Epithelial cell of prostate (primary cell): ENCODE measurements at regions not wholly inside any gene's neighbourhood (a gene's known extent, or its start where the extent isn't known, plus 50 kb on each side); places are given as distances from the start of the nearest gene placed in this dataset.
"Not testable (repeated sequence)": the region's sequence is repeated elsewhere in the genome, so short reads cannot be mapped to it uniquely, and the experiment has no call there.

Experiments used
- DNase-seq: peaks from one replicate; pipeline ENCODE4 v3.0.0-alpha.2; 2011; ENCODE audit warnings: low read depth, low spot score
- H3K27ac ChIP-seq: fragments of 450-650 bp; 2 replicates; pipeline ENCODE4 v1.5.1; 2017; ENCODE audit warnings: mild to moderate bottlenecking

DNA sequence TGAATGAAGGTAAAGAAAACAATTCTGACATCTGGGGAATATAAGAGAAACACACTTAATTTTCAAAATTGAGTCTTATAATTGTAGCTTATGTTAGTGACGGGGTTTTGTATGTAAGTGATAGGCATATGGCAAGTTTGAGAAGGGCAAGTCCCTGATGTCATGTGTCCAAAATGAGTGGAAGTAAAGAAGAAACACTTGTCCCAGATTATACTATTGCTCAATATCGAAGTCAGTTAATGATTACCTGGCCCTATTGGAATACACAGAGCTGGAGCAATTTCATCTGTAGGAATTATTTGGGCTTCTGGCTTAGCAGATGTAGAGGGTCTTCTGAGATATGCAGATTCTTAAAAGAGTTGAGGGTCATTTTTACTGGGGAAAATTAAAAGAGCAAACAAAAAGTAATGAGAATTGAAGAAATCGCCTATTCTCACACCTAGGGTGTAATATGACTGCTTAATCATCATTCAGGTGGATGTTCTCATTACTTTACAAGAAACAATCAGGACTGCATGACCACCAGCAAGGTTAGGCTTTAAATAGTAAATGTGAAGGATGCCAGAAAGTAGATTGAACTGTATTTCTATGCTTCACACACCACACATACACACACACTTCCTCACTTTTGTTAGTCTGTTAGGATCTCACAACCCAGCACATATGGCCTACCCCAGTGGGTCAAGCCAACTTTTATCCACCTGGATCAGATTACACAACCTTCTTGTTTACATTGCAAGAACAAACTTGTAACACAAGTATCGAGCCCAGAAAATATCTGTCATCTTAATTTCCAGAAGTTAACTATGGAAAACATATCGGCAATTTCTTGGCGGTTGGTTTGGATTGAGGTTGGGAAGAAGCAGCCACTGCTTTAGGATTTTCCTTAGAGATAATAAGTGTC is 183.3 kb upstream of the LRRC3B start:
- DNase-seq: peak; percentile 24
- H3K27ac ChIP-seq: peak overlapping the region; percentile 76

DNA sequence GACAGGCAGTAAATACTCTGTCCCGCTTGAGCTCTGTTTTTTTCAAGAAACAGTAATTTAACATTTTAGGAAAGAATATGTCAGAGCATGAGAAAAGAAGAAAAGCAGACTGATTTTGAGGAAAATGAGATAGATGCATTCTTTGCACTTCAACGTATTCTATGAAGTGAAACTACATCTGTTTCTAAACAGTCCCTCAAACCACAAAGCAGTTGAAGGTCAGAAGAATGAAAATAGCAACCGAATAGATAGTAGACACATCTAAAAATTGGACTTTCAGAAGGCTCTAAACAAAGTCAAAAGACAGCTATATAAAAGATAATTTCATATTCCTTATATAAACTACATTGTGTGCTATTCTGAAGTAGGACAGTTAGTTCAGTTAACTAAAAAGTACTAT is 172.6 kb upstream of the LRRC3B start:
- H3K27ac ChIP-seq: no peak overlapping the region
- no peak for DNase-seq

DNA sequence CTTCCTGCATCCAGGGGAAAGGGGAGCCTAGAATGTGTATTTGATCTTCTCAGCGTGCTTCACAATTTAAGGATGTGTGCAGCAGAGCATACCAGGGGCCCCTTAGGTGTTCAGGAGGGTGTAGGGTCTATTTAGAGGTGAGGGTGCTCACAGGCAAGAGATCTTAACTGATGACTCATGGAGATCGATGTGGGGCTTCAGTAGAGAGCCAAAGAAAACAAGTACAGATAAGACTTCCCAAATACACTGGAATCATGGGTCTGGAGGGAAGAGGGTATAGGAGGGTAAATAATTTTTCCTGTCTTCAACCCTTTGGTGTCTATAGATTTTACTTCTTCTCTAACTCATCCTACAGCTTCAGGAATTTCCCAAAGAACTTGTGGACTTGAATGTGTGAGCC is 170.2 kb upstream of the LRRC3B start:
- no peak for DNase-seq
- no peak overlapping the region for H3K27ac ChIP-seq

DNA sequence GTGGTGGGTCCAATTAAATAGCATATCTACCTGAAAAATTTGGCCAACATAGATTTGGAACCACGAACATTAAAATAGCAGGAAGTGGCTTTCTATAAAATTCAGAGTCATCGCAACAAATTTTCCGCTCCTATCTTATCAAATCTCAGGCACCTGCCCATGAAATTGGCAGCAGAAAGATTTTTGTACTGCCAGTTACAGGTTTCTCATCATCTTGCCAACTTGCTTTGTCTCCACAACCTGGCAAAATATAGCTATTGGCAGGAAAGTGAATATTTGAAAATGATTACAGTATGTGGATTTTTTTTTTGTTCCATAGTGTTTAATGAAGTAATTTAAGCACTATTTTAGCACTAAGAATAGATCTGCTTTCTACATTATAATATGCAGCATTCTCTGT is 161.6 kb upstream of the LRRC3B start:
- no peak overlapping the region for H3K27ac ChIP-seq
- DNase-seq: no peak

DNA sequence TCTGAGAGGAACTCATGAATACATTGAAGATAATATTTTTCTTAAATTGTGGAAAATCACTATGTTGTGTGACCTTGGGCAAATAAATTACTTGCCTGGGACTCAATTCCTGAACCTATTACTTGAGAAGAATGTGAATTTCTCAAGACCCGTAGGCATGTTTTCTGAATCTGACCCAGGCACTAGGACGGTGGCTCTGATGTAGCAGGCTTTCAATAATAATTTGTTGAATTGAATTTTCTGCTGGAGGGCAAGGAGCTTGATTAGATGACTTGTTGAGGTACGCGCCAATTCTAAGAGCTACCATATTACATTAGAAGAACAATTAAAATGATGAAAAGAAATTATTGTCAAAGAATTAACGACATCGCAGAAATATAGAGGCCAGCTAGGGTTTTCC is 150.2 kb upstream of the LRRC3B start:
- no peak overlapping the region for H3K27ac ChIP-seq
- DNase-seq: no peak

DNA sequence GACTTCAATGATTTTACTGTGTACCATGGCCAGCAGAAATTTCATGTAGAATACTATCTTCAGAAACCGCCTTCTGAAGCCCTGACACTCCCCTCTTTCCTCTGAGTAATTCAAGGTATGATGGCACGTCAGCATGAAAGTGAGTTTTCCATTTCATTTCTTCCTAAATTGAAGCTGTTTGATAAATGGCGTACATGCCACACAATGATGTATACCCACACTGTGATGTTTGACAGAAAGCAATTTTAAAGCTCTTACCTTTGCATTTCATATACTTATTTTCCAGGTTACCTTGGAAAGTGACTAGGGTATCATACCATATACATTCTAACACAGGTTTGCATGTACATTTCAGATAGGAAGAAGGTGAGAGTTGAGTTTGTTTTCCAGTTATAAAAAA is 147.9 kb upstream of the LRRC3B start:
- H3K27ac ChIP-seq: no peak overlapping the region
- no peak for DNase-seq

DNA sequence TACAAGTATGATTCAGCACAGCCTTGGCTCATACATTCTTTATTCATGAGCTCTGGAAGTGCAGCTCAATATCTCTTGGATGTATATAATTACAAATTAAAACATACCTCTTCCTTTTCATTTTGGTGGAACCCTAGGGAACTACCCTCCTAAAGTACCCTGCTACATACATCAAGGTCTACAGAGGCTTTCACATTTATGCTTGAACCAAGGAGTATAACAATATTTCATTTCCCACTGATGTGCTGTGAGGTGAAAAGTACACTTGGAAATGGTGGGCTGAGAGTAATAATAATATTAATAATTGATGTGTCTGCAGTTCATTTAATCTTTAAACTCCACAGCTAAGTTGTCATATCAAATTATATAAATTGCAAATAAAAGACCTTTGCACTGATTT is 142.2 kb upstream of the LRRC3B start:
- H3K27ac ChIP-seq: no peak overlapping the region
- DNase-seq: no peak

DNA sequence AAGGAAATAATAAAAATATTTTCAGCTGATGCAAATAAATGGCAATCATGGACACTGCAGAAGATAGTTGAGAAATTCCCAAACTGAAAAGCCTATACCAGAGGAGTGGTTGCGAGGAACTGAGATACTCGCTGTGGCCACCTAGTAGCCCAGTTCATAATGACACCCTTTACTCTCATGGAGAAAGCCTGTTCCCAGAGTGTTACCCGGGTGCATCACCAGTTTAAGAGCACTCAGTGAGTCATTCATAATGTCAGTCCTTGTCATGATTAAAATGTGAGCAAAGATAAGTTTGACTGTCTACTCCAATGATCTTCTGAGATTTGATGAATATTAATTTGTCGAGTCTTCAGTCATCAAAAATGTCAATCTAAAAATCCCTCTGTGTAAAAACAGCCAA is 138.4 kb upstream of the LRRC3B start:
- no peak overlapping the region for H3K27ac ChIP-seq
- no peak for DNase-seq

DNA sequence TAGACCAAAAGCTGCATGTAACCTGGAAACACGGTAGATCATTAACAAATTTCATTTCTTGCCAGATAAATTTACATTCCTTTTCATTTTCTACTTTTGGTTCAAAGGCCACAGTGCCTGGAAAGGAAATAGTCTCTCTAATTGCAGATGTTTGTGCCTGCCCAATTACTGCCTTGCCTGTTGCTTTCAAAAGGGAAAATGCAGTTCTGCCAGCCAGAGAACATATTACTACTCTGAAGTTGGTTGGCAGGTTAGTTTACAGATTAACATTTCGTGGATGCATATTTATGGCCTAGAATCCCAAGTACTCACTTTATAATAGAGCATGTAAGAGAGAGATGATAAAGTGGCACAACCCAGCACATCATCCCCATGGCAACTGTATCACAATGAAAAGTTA is 124.3 kb upstream of the LRRC3B start:
- H3K27ac ChIP-seq: no peak overlapping the region
- DNase-seq: no peak

DNA sequence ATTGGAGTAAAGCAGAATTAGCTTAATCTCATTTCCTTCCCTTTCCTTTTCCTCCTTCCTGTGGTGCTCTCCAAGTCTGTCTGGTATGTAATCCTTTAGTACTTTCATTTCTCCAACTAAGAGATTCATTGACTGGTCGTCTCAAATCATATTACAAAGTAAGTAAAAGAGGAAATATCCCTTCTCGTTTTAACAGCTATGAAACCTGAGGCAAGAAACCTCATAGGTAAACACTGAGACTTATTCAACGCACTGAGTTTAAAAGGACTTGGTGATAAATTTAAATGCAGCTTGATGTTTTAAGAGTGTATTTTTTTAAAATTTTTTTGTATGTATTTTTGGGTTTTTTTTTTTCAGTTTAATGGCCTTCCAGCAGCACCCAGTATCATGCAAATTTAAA is 117.2 kb upstream of the LRRC3B start:
- DNase-seq: no peak
- no peak overlapping the region for H3K27ac ChIP-seq

DNA sequence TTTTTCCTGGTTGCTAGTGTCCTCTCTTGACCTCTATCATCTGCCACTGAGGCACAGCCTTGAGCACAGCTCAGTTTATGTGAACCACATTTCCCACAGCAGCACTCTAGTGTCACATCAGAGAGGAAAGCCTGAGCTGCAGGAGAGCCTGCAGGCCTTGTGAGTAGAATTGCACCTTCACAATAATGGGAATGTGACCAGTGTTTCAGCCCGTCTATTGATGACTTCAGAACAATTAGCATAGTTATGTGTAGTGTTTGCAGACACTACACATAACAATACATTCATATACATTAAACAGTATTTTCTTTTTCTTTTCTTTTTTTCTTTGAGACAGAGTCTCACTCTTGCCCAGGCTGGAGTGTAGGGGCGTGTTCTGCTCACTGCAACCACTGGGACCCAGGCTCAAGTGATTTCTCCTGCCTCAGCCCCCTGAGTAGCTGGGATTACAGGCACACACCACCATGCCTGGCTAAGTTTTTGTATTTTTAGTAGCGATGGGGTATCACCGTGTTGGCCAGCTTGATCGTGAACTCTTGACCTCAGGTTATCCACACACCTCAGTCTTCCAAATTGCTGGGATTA is 108.0 kb upstream of the LRRC3B start:
- H3K27ac ChIP-seq, DNase-seq: not testable (repeated sequence)

DNA sequence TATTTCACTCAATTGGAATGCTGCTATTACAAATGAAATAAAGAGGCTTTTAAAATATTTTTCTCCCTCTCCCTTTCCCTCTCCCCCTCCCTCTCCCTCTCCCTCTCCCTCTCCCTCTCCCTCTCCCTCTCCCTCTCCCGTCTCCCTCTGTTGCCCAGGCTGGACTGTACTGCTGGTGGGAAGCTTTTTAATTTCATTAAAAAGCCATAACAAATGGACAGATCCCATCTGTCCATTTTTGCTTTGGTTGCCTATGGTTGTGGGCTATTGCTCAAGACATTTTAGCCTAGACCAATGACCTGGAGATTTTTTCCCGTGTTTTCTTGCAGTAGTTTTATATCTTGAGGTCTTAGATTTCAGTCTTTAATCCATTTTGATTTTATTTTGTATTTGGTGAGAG is 107.2 kb upstream of the LRRC3B start:
- H3K27ac ChIP-seq: no peak overlapping the region
- no peak for DNase-seq

DNA sequence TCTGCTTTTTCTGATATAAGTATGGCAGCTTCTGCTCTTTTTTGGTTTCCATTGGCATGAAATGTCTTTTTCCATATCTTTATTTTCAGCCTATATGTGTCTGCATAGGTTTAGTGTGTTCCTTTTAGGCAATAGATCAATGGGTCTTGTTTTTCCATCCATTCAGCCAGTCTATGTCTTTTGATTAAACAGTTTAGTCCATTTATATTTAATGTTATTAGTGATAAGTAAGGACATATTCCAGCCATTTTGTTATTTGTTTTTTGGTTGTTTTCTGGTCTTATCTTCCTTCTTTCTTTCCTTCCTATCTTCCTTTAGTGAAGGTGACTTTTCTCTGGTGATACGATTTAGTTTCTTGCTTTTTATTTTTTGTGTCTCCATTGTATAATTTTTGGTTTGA is 101.3 kb upstream of the LRRC3B start:
- no peak for DNase-seq
- no peak overlapping the region for H3K27ac ChIP-seq

DNA sequence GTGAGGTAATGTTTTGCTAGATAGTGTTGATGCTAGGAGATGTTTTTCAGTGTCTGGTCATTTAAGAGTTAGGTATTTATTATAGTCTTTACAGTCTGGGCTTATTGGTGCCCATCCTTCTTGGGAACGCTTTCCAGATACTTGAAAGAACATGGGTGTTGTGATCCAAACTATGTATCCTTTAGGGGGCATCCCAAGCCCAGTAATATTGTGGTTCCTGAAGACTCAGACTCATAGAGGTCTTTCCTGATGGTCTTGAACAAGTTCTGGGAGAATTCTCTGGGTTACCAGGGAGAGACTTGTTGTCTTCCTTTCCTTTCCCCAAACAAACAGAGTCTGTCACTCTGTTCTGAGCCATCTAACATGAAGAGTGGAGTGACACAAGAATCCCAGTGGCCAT is 99.7 kb upstream of the LRRC3B start:
- DNase-seq: no peak
- no peak overlapping the region for H3K27ac ChIP-seq

DNA sequence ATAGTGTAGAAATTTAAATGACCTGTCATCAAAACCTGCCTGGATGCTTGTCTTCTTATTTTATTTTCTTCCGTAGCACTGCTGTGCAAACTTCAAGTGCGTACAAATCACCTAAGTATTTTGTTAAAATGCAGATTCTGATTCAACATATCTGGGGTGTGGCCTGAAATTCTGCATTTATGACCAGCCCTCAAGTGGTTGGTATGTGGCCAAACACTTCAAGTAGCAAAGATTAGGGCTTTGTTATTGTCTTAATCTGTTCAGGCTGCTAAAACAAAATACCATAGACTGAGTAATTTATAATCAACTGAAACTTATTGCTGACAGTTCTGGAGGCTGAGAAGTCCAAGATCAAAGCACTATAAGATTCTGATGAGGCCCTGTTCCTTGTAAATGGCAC is 97.6 kb upstream of the LRRC3B start:
- H3K27ac ChIP-seq: no peak overlapping the region
- no peak for DNase-seq

DNA sequence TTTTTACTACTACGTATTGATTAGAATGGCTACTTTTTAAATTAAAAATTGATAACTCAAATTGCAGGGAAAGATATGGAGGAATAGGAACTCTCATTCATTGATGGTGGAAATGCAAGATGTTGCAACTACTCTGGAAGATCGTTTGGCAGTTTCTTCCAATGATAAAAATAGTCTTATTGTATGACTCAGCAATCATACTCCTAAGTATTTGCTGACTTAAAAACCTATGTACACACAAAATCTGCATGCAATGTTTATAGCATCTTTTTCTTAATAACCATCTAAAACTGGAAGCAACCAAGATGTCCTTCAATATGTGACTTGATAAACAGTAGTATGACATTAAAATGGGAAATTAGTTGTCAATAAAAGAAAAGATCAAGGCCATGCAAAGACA is 87.4 kb upstream of the LRRC3B start:
- no peak for DNase-seq
- H3K27ac ChIP-seq: no peak overlapping the region

DNA sequence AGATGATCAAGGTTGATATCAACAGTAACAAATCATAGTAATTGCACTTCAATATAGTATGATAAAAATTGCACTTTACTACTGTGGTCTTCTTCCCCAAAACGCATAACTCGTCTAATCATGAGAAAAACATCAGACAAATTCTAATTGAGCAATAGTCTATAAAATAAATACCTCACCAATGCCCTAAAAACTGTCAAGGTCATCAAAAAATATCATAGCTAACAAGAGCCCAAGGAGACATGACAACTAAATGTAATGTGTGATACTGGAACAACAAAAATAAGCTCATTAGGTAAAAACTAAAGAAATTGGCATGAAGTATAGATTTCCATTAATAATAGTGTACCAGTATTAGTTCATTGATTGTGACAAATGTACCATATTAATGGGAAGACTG is 85.6 kb upstream of the LRRC3B start:
- no peak overlapping the region for H3K27ac ChIP-seq
- DNase-seq: no peak

DNA sequence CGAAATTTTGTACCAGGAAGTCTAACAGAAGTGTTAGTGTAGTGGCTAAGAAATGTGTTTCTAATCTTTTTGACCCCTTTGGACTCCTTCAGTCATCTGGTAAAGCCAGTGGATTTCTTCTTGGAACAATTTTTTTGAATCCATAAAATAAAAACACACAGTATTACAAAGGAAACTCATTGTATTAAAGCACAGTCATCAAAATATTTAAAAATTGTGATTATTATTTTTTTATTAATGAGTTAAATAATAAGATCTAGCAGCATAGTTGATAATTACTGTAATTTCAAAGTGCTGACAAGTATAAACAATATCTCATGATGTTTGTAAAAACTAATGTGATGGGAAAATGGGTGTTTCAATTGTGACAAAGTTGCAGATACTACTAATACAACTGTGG is 72.2 kb upstream of the LRRC3B start:
- H3K27ac ChIP-seq: no peak overlapping the region
- DNase-seq: no peak

DNA sequence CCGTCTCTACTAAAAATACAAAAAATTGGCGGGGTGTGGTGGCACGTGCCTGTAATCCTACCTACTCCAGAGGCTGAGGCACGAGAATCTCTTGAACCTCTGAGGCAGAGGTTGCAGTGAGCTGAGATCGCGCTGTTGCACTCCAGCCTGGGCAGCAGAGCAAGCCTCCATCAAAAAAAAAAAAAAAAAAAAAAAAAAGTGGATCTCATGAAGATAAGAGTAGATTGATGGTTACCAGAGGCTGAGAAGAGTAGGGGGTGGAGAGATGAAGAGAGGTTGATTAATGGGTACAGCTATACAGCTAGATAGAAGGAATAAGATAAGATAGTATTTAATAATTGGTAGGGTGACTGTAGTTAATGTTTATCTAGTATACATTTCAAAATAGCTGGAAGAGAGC is 65.9 kb upstream of the LRRC3B start:
- DNase-seq: no peak

DNA sequence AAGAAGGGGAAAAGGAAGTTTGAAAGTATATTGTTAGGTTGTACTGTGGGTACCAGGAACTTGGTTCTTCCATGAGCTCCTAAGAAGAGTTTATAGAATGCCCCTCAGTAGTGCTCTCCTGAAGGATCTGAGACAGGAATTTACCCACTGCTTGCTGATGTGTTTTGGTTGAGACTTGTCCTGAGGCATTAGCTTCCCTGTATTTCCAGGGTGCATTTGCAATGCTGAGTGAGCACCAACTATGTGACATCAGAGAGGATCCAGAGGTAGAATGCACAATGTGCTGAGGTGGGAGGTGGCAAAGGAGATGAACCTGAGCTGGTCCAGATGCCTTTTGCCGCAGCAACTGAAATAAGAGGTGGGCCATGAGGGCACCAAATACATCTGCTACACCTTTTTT is 64.3 kb upstream of the LRRC3B start:
- DNase-seq: no peak
- no peak overlapping the region for H3K27ac ChIP-seq

More for the DNA sequence above, 65.9 kb upstream of the LRRC3B start:
- H3K27ac ChIP-seq: no peak overlapping the region

DNA sequence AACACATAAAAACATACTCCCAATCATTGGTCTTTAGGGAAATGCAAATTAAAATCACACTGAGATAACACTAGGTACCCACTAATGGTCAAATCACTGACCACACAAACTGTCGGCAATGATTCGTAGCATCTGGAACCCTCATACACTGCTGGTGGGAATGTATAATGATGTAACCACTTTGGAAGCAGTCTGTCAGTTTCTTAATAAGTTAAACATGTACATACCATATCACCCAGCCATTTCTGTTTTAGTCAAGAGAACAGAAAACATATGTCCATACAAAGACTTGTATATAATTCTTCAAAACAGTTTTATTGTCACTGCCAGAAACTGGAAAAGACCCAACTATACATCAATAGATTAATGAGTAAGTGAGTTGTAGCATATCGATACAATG is 63.3 kb upstream of the LRRC3B start:
- DNase-seq: no peak
- no peak overlapping the region for H3K27ac ChIP-seq

DNA sequence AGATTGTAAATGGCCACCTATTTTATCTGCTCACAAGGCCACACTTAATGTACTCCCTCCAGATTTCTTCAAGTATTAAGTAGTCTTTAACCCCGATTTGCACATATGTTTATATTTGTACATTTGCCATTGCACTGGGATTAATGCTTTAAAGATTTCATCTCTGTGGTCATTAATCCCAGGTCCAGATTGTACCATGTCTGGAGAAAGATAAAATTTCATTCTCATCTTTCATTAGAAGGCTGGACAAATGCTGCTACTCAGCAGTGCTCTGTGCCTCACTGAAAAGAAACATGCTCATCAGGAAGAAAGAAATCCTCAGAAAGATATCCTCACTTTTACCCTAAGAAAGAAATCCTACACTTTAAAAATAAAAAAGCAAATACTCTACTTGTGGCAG is 62.5 kb upstream of the LRRC3B start:
- H3K27ac ChIP-seq: no peak overlapping the region
- DNase-seq: no peak
